Loucy (cell line): ENCODE measurements at regions not wholly inside any gene's neighbourhood (a gene's known extent, or its start where the extent isn't known, plus 50 kb on each side); places are given as distances from the start of the nearest gene placed in this dataset.
"Not testable (repeated sequence)": the region's sequence is repeated elsewhere in the genome, so short reads cannot be mapped to it uniquely, and the experiment has no call there.

Source experiments
- H2AFZ ChIP-seq: fragments of 200-600 bp; sonication (generic); 2 replicates; pipeline ENCODE4 v1.6.0; 2016; ENCODE audit warnings: antibody characterized with exemption, mild to moderate bottlenecking, low read length, moderate library complexity
- H3F3A ChIP-seq: fragments of 200-600 bp; 2 replicates; pipeline ENCODE4 v1.6.0; 2016; ENCODE audit warnings: antibody characterized with exemption, low read depth, mild to moderate bottlenecking
- H3K27me3 ChIP-seq: fragments of 200-600 bp; sonication (generic); 2 replicates; pipeline ENCODE4 v1.6.1; 2014; ENCODE audit warnings: low read length, mild to moderate bottlenecking; ENCODE audit not compliant: insufficient read depth, poor library complexity, severe bottlenecking
- H3K36me3 ChIP-seq: fragments of 200-600 bp; sonication (generic); 2 replicates; pipeline ENCODE4 v1.6.1; 2016; ENCODE audit warnings: low read length; ENCODE audit not compliant: insufficient read depth
- H3K4me1 ChIP-seq: fragments of 200-600 bp; sonication (generic); 2 replicates; pipeline ENCODE4 v1.5.1; 2014; ENCODE audit warnings: low read length, mild to moderate bottlenecking; ENCODE audit not compliant: insufficient read depth, poor library complexity, severe bottlenecking
- H3K4me2 ChIP-seq: fragments of 200-600 bp; sonication (generic); 2 replicates; pipeline ENCODE4 v1.6.0; 2014; ENCODE audit warnings: antibody characterized with exemption, low read length, low read depth, mild to moderate bottlenecking; ENCODE audit not compliant: poor library complexity, severe bottlenecking
- H3K4me3 ChIP-seq: fragments of 200-600 bp; sonication (generic); 2 replicates; pipeline ENCODE4 v1.5.1; 2014; ENCODE audit warnings: low read length, mild to moderate bottlenecking, mixed read lengths; ENCODE audit not compliant: poor library complexity, severe bottlenecking
- H3K79me2 ChIP-seq: fragments of 200-600 bp; sonication (generic); 2 replicates; pipeline ENCODE4 v1.6.1; 2014; ENCODE audit warnings: low read length; ENCODE audit not compliant: insufficient read depth
- H3K9ac ChIP-seq: fragments of 200-600 bp; sonication (generic); 2 replicates; pipeline ENCODE4 v1.6.0; 2014; ENCODE audit warnings: mild to moderate bottlenecking, low read depth, low read length, moderate library complexity; ENCODE audit not compliant: poor library complexity, severe bottlenecking
- H3K9me2 ChIP-seq: fragments of 200-600 bp; sonication (generic); replicated peaks from 2 replicates; pipeline ENCODE4 v1.6.1; 2016; ENCODE audit warnings: low read depth, low read length, mixed read lengths
- H3K9me3 ChIP-seq: fragments of 200-600 bp; sonication (generic); 2 replicates; pipeline ENCODE4 v1.6.1; 2014; ENCODE audit warnings: mild to moderate bottlenecking, antibody characterized with exemption, low read length, low read depth; ENCODE audit not compliant: insufficient read depth
- H4K20me1 ChIP-seq: fragments of 200-600 bp; sonication (generic); 2 replicates; pipeline ENCODE4 v1.6.0; 2014; ENCODE audit warnings: antibody characterized with exemption, low read length, mild to moderate bottlenecking; ENCODE audit not compliant: insufficient read depth, poor library complexity, severe bottlenecking

- H3K9ac ChIP-seq, H3K9me2 ChIP-seq, H3K4me1 ChIP-seq, H3K9me3 ChIP-seq, H2AFZ ChIP-seq, H3F3A ChIP-seq, H3K4me3 ChIP-seq, H3K79me2 ChIP-seq, H3K36me3 ChIP-seq, H3K4me2 ChIP-seq, H3K27me3 ChIP-seq, H4K20me1 ChIP-seq: not testable (repeated sequence)
Observed at GRCh38 chr16:16559179-16559740, 180.3 kb downstream of the NPIPA7 start.

- not testable (repeated sequence) for H3K4me2 ChIP-seq, H3K4me1 ChIP-seq, H3K4me3 ChIP-seq, H2AFZ ChIP-seq, H3K9ac ChIP-seq, H3K27me3 ChIP-seq, H4K20me1 ChIP-seq, H3K36me3 ChIP-seq, H3K9me3 ChIP-seq, H3F3A ChIP-seq, H3K9me2 ChIP-seq, H3K79me2 ChIP-seq
Observed at GRCh38 chr16:16561532-16561931, 182.6 kb downstream of the NPIPA7 start.

GRCh38 chr16:16563962-16564361, 185.0 kb downstream of the NPIPA7 start:
- H3K79me2 ChIP-seq, H3K36me3 ChIP-seq, H3K4me1 ChIP-seq: not testable (repeated sequence)

GRCh38 chr16:16565326-16565725, 186.4 kb downstream of the NPIPA7 start:
- not testable (repeated sequence) for H3K4me3 ChIP-seq, H3F3A ChIP-seq, H3K36me3 ChIP-seq, H4K20me1 ChIP-seq, H3K4me2 ChIP-seq, H2AFZ ChIP-seq, H3K4me1 ChIP-seq, H3K27me3 ChIP-seq, H3K9me2 ChIP-seq, H3K9ac ChIP-seq, H3K79me2 ChIP-seq, H3K9me3 ChIP-seq

More at GRCh38 chr16:16563962-16564361, 185.0 kb downstream of the NPIPA7 start:
- not testable (repeated sequence) for H3K9ac ChIP-seq, H4K20me1 ChIP-seq, H3K9me3 ChIP-seq, H3K27me3 ChIP-seq, H2AFZ ChIP-seq, H3K4me2 ChIP-seq, H3K4me3 ChIP-seq, H3K9me2 ChIP-seq, H3F3A ChIP-seq

- H3K9me2 ChIP-seq, H3K4me3 ChIP-seq, H3K36me3 ChIP-seq, H3F3A ChIP-seq, H4K20me1 ChIP-seq, H2AFZ ChIP-seq, H3K79me2 ChIP-seq, H3K9ac ChIP-seq, H3K4me2 ChIP-seq, H3K4me1 ChIP-seq, H3K27me3 ChIP-seq, H3K9me3 ChIP-seq: not testable (repeated sequence)
Observed at GRCh38 chr16:16570055-16570454, 191.1 kb downstream of the NPIPA7 start.

GRCh38 chr16:16570874-16571273, 191.9 kb downstream of the NPIPA7 start:
- not testable (repeated sequence) for H3K4me3 ChIP-seq, H3K27me3 ChIP-seq, H3K79me2 ChIP-seq, H3K36me3 ChIP-seq, H3F3A ChIP-seq, H3K4me2 ChIP-seq, H4K20me1 ChIP-seq, H2AFZ ChIP-seq, H3K9me2 ChIP-seq, H3K4me1 ChIP-seq, H3K9ac ChIP-seq, H3K9me3 ChIP-seq

- H3K79me2 ChIP-seq, H3K36me3 ChIP-seq, H3F3A ChIP-seq, H3K4me2 ChIP-seq, H3K4me3 ChIP-seq, H3K9me3 ChIP-seq, H4K20me1 ChIP-seq, H3K9ac ChIP-seq, H2AFZ ChIP-seq, H3K9me2 ChIP-seq, H3K4me1 ChIP-seq, H3K27me3 ChIP-seq: not testable (repeated sequence)
Observed at GRCh38 chr16:16572130-16572774, 193.3 kb downstream of the NPIPA7 start.
